ENCODE measurements at regions not wholly inside any gene's neighbourhood (a gene's known extent, or its start where the extent isn't known, plus 50 kb on each side); places are given as distances from the start of the nearest gene placed in this dataset.
"Not testable (repeated sequence)": the region's sequence is repeated elsewhere in the genome, so short reads cannot be mapped to it uniquely, and the experiment has no call there.

DNA sequence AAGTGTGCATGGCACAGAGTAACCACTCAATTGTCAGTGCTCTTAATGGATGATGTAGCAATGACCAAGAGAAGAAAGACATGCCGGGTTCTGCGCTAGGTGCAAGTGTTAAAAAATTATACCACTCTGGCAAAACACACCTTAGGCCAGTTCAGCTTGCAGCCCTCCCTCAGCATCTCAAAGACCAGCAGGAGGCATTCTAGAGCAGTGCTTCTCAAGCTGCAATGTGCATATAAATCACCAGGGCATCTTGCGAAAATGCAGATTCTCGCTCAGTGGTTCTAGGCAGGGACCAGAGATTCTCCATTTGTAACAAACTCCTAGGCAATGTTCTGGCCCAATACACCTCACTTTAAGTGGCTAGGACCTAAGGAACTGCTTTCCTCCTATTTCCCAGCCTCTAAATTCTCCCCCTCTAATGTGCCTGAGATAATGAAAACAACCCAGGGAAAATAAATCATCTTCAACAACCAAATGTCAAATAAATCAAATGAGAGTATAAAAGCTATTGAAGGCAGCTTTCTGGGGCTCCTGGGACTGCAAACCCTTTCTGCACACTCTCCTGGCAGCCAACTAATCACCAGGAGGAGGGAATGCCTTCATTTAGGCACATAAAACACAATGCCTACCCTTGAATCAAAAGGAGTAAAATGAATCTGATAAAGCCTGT lies 337.2 kb upstream of the API5 start:
- ChIA-PET POLR2A (no interaction called here), CTCF (no interaction called here)
- H3K27ac Mint-ChIP-seq: no peak overlapping the region

DNA sequence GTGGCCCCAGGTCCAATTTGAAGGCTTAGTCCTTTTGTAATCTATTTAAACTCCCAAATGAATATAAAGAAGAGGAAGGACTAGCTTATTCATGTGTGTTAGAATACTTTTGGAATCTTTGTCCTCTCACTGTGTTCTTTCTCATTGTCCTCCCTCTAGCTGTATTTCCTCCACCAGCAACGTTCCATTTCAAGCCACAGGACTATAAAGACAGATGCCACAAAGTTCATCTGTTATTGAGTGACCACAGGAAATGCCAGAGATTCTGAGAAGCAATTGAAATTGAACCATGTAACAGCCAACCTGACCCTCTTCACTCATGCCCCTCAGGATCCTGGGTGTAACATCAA lies 336.6 kb upstream of the API5 start:
- intact Hi-C loops (cut with micrococcal nuclease): no loop called here
- POLR2A ChIA-PET: no interaction called here
- Mint-ChIP-seq H3K4me1 (ENCODE audit: low read depth) (no peaks in the 10 kb centered on the region), H3K36me3 (no peaks in the 10 kb centered on the region), H3K27ac (no peak overlapping the region), H3K27me3 (no peaks in the 10 kb centered on the region), H3K9me3 (peaks cover 4% of the 10 kb centered on the region), H3K4me3 (no peak overlapping the region)
- DNase-seq: no peak
- CTCF ChIA-PET: no interaction called here

More for the DNA sequence above, 337.2 kb upstream of the API5 start:
- Mint-ChIP-seq H3K36me3 (no peaks in the 10 kb centered on the region), H3K4me1 (ENCODE audit: low read depth) (no peaks in the 10 kb centered on the region), H3K9me3 (peaks cover 4% of the 10 kb centered on the region), H3K27me3 (no peaks in the 10 kb centered on the region), H3K4me3 (no peak overlapping the region)
- intact Hi-C loops (cut with micrococcal nuclease): no loop called here
- no peak for DNase-seq

- Mint-ChIP-seq H3K27me3 (no peaks in the 10 kb centered on the region), H3K9me3 (peaks cover 4% of the 10 kb centered on the region), H3K4me3 (no peak overlapping the region), H3K36me3 (no peaks in the 10 kb centered on the region), H3K4me1 (ENCODE audit: low read depth) (no peaks in the 10 kb centered on the region), H3K27ac (no peak overlapping the region)
- intact Hi-C loops (cut with micrococcal nuclease): no loop called here
- CTCF ChIA-PET: no interaction called here
- no peak for DNase-seq
- POLR2A ChIA-PET: no interaction called here
Observed at GRCh38 chr11:42976636-42977217, 335.1 kb upstream of the API5 start.

GRCh38 chr11:42992594-42992993 lies 319.2 kb upstream of the API5 start:
- Mint-ChIP-seq H3K4me1 (ENCODE audit: low read depth) (no peaks in the 10 kb centered on the region), H3K9me3 (peaks cover 2% of the 10 kb centered on the region), H3K36me3 (no peaks in the 10 kb centered on the region), H3K27ac (no peak overlapping the region), H3K4me3 (no peak overlapping the region), H3K27me3 (no peaks in the 10 kb centered on the region)
- ChIA-PET CTCF (no interaction called here), POLR2A (no interaction called here)
- DNase-seq: no peak
- intact Hi-C loops (cut with micrococcal nuclease): no loop called here

GRCh38 chr11:42996421-42997307 lies 315.1 kb upstream of the API5 start:
- no peaks in the 10 kb centered on the region for H3K36me3 Mint-ChIP-seq
- no peaks in the 10 kb centered on the region for H3K4me1 Mint-ChIP-seq (ENCODE audit: low read depth)
- no peaks in the 10 kb centered on the region for H3K27me3 Mint-ChIP-seq
- H3K9me3 Mint-ChIP-seq: no peaks in the 10 kb centered on the region
- no peak for DNase-seq
- H3K27ac Mint-ChIP-seq: no peak overlapping the region
- POLR2A ChIA-PET: no interaction called here
- CTCF ChIA-PET: no interaction called here
- intact Hi-C loops (cut with micrococcal nuclease): no loop called here
- no peak overlapping the region for H3K4me3 Mint-ChIP-seq

DNA sequence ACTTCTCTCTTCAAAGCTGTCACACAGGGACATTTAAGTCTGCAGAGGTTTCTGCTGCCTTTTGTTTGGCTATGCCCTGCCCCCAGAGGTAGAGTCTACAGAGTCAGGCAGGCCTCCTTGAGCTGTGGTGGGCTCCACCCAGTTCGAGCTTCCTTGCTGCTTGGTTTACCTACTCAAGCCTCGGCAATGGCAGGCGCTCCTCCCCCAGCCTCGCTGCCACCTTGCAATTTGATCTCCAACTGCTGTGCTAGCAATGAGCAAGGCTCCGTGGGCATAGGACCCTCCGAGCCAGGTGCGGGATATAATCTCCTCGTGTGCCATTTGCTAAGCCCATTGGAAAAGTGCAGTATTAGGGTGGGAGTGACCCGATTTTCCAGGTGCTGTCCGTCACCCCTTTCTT lies 306.9 kb upstream of the API5 start:
- H3K4me3 Mint-ChIP-seq; DNase-seq; intact Hi-C loops (cut with micrococcal nuclease); H3K27ac Mint-ChIP-seq; H3K27me3 Mint-ChIP-seq; H3K4me1 Mint-ChIP-seq (ENCODE audit: low read depth); CTCF ChIA-PET; POLR2A ChIA-PET; H3K36me3 Mint-ChIP-seq: not testable (repeated sequence)
- H3K9me3 Mint-ChIP-seq: peaks cover 17% of the 10 kb centered on the region

DNA sequence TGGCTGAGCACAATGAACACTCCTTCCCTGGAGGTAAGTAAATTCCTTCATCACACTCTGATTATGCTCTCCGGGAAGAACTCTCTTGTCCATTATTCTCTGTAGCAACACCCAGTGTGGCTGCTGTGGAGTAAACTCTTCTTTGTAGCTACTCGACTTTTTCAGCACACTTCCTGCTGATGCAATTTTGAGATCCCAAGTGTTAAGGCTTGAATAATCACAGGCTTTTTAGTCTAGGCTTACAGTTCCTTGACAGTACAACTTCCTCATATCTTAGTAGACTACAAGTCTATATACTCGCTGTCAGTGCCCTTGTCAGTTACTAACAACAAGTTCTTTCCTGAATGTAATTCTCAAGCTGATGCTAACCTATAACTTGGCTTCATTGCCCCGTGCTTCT lies 301.8 kb upstream of the API5 start:
- Mint-ChIP-seq H3K4me1 (ENCODE audit: low read depth) (no peaks in the 10 kb centered on the region), H3K27me3 (no peaks in the 10 kb centered on the region), H3K36me3 (no peaks in the 10 kb centered on the region), H3K27ac (no peak overlapping the region), H3K4me3 (no peak overlapping the region), H3K9me3 (peaks cover 16% of the 10 kb centered on the region)
- CTCF ChIA-PET: no interaction called here
- POLR2A ChIA-PET: no interaction called here
- DNase-seq: no peak
- intact Hi-C loops (cut with micrococcal nuclease): no loop called here

- CTCF ChIA-PET: no interaction called here
Observed at GRCh38 chr11:43012606-43013005, 299.2 kb upstream of the API5 start.

DNA sequence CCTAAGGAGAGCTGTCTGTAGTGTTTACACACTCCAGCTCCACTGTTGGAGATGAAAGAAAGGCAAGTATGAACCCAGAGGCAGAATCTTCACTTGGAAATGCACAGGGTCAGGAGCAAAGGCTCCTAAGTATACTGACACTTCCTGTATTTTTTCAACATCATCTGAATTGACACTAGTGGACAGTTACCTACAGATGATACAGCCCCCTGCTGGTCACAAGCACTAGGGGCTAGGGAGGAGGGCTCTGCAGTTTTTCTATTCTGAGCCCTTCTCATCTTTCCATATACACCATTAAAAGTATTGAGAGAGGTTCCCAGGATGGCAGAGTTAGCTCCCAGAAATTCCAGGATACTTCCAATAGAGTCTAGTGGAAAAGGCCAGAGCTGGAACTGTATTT lies 290.3 kb upstream of the API5 start:
- Mint-ChIP-seq H3K4me1 (ENCODE audit: low read depth) (no peaks in the 10 kb centered on the region), H3K4me3 (no peak overlapping the region), H3K9me3 (no peaks in the 10 kb centered on the region), H3K27me3 (no peaks in the 10 kb centered on the region), H3K36me3 (no peaks in the 10 kb centered on the region), H3K27ac (no peak overlapping the region)
- DNase-seq: no peak
- intact Hi-C loops (cut with micrococcal nuclease): no loop called here
- CTCF ChIA-PET: no interaction called here
- POLR2A ChIA-PET: no interaction called here

More at GRCh38 chr11:43012606-43013005, 299.2 kb upstream of the API5 start:
- Mint-ChIP-seq H3K9me3 (peaks cover 9% of the 10 kb centered on the region), H3K27me3 (no peaks in the 10 kb centered on the region), H3K4me1 (ENCODE audit: low read depth) (no peaks in the 10 kb centered on the region), H3K36me3 (no peaks in the 10 kb centered on the region), H3K4me3 (no peak overlapping the region), H3K27ac (no peak overlapping the region)
- POLR2A ChIA-PET: no interaction called here
- intact Hi-C loops (cut with micrococcal nuclease): no loop called here
- no peak for DNase-seq

DNA sequence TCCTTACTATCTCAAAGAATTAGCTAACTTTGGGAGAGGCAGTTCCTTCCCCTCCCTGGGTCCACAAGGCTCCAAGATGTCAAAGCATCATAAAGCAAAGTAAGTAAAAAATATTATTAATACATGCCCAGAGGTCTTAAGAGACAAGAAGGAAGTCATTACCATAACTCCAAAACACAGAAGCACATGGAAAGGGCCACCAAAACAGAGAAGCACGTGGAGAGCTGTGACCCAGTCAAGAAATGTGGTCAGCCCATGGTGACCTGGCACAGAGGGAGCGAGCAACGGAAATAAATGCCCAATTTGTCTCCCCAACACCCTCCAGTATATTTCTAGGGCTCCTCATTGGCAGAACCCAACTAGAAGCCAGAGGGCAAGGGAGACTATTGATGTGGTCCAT lies 277.5 kb upstream of the API5 start:
- no peaks in the 10 kb centered on the region for H3K27me3 Mint-ChIP-seq
- intact Hi-C loops (cut with micrococcal nuclease): no loop called here
- H3K27ac Mint-ChIP-seq: no peak overlapping the region
- ChIA-PET POLR2A (no interaction called here), CTCF (no interaction called here)
- peaks cover 3% of the 10 kb centered on the region for H3K9me3 Mint-ChIP-seq
- H3K36me3 Mint-ChIP-seq: no peaks in the 10 kb centered on the region
- no peak for DNase-seq
- no peak overlapping the region for H3K4me3 Mint-ChIP-seq
- no peaks in the 10 kb centered on the region for H3K4me1 Mint-ChIP-seq (ENCODE audit: low read depth)

- Mint-ChIP-seq H3K4me3 (no peak overlapping the region), H3K4me1 (ENCODE audit: low read depth) (no peaks in the 10 kb centered on the region), H3K27me3 (no peaks in the 10 kb centered on the region), H3K9me3 (no peaks in the 10 kb centered on the region), H3K36me3 (no peaks in the 10 kb centered on the region), H3K27ac (no peak overlapping the region)
- ChIA-PET CTCF (no interaction called here), POLR2A (no interaction called here)
- intact Hi-C loops (cut with micrococcal nuclease): no loop called here
- no peak for DNase-seq
Observed at GRCh38 chr11:43035086-43035485, 276.7 kb upstream of the API5 start.

DNA sequence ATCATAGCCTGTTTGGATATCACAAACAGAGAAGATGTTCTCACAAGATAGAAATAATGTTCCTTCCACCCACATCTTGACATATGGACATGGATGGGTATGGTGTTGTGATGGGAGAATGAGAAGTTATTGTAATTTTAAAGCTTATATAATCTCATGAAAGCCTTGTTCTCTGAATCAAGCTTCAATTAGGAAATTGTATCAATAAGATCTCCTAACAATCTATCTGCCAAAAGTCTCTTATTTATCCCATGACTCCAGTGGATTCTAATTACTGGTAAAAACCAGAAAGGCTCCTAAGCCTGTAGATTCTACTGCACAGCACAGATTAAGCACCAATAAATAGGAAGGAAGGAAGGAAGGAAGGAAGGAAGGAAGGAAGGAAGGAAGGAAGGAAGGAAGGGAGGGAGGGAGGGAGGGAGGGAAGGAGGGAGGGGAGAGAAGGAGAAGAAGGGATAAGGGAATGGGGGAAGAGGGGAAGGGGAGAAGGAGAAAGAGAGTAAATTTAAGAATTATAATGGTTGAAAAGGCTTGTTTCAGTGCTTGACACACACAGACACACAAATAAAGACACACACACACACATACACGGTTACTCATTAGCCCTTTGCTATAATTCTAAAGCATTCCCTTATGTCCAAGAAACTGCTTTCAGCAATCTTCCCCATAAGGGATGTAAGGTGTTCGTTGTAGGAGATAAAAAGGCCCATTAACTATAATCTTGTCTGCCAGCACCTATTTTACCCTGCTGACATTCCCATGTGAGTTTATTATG lies 258.0 kb upstream of the API5 start:
- H3K4me3 Mint-ChIP-seq: no peak overlapping the region
- H3K4me1 Mint-ChIP-seq (ENCODE audit: low read depth): no peaks in the 10 kb centered on the region
- no peak overlapping the region for H3K27ac Mint-ChIP-seq
- DNase-seq: no peak
- no peaks in the 10 kb centered on the region for H3K36me3 Mint-ChIP-seq
- POLR2A ChIA-PET: no interaction called here
- no peaks in the 10 kb centered on the region for H3K9me3 Mint-ChIP-seq
- CTCF ChIA-PET: no interaction called here
- H3K27me3 Mint-ChIP-seq: no peaks in the 10 kb centered on the region
- intact Hi-C loops (cut with micrococcal nuclease): no loop called here

All from activated CD4-positive, alpha-beta memory T cell treated with anti-CD3 and anti-CD28 coated beads for 36 hours (primary cell).